Head of caudate nucleus (tissue), 42 donors: ENCODE measurements at regions not wholly inside any gene's neighbourhood (a gene's known extent, or its start where the extent isn't known, plus 50 kb on each side); places are given as distances from the start of the nearest gene placed in this dataset.

Experiments
- DNase-seq, 42 donors: peaks; one replicate each; pipeline versions ENCODE4 v3.0.0 to v3.0.0-alpha.2; 2020 to 2021; ENCODE audit warnings: mixed read lengths in 7 of 42
- intact Hi-C: fragments of 100-400 bp; cut with DNase I; formaldehyde crosslinking; loops from one replicate; pipeline ENCODE4 v1.15.0; 2022

GRCh38 chr7:72524037-72524436 lies 111.9 kb upstream of the CALN1 start:
- intact Hi-C loops, result no loop called here
- no peak for DNase-seq

- intact Hi-C loops, result no loop called here
- no peak for DNase-seq
Measured at GRCh38 chr7:72504061-72504706, 92.0 kb upstream of the CALN1 start.

GRCh38 chr7:72503644-72504043 lies 91.5 kb upstream of the CALN1 start:
- intact Hi-C loops, result no loop called here

GRCh38 chr7:72494807-72495206 lies 82.7 kb upstream of the CALN1 start:
- no peak for DNase-seq
- intact Hi-C loops, result loop anchor here (5.0 kb wide), 1 partner anchor 743 kb away; no protein-coding TSS in a partner anchor

More at GRCh38 chr7:72503644-72504043, 91.5 kb upstream of the CALN1 start:
- DNase-seq, result no peak

GRCh38 chr7:72493850-72494661 lies 81.9 kb upstream of the CALN1 start:
- DNase-seq, result peak; percentile 55 to 94 (median 84)
- intact Hi-C loops, result loop anchor here (5.0 kb wide), 1 partner anchor 742 kb away; no protein-coding TSS in a partner anchor

- peak in 23 of 42 donors; percentile 3 to 55 (median 17) for DNase-seq
- intact Hi-C loops, result loop anchor here (5.0 kb wide), 1 partner anchor 740 kb away; no protein-coding TSS in a partner anchor
Measured at GRCh38 chr7:72492461-72493065, 80.4 kb upstream of the CALN1 start.

GRCh38 chr7:72490301-72490700 lies 78.2 kb upstream of the CALN1 start:
- DNase-seq, result no peak
- intact Hi-C loops, result loop anchor here (5.0 kb wide), 1 partner anchor 738 kb away; no protein-coding TSS in a partner anchor

- no peak for DNase-seq
- intact Hi-C loops, result no loop called here
Measured at GRCh38 chr7:72481934-72482333, 69.8 kb upstream of the CALN1 start.

GRCh38 chr7:72476608-72477305 lies 64.6 kb upstream of the CALN1 start:
- intact Hi-C loops, result no loop called here

GRCh38 chr7:72467237-72467636 lies 55.1 kb upstream of the CALN1 start:
- intact Hi-C loops, result no loop called here

More at GRCh38 chr7:72476608-72477305, 64.6 kb upstream of the CALN1 start:
- DNase-seq, result peak in 1 of 42 donors; percentile 14

GRCh38 chr7:72466797-72467196 lies 54.7 kb upstream of the CALN1 start:
- DNase-seq, result no peak
- intact Hi-C loops, result no loop called here

More at GRCh38 chr7:72467237-72467636, 55.1 kb upstream of the CALN1 start:
- no peak for DNase-seq

- intact Hi-C loops, result no loop called here
- DNase-seq, result peak in 1 of 42 donors; percentile 21
Measured at GRCh38 chr7:72465521-72465920, 53.4 kb upstream of the CALN1 start.

- intact Hi-C loops, result no loop called here
- DNase-seq, result peak in 1 of 42 donors; percentile 24
Measured at GRCh38 chr7:72462311-72462710, 50.2 kb upstream of the CALN1 start.
